C4-2B (cell line): ENCODE measurements at regions not wholly inside any gene's neighbourhood (a gene's known extent, or its start where the extent isn't known, plus 50 kb on each side); places are given as distances from the start of the nearest gene placed in this dataset.

Experiments
- ZFX ChIP-seq: fragments of 450-650 bp; IDR thresholded peaks from 2 replicates; pipeline ENCODE4 v1.6.1; 2017
- TF ChIP-seq, protein P1 (sequence below): fragments of 450-650 bp; conservative IDR thresholded peaks from 2 replicates; pipeline ENCODE4 v1.5.1; 2017; ENCODE audit warnings: mild to moderate bottlenecking

- no peak for TF ChIP-seq ZFX
- TF ChIP-seq, protein P1, sequence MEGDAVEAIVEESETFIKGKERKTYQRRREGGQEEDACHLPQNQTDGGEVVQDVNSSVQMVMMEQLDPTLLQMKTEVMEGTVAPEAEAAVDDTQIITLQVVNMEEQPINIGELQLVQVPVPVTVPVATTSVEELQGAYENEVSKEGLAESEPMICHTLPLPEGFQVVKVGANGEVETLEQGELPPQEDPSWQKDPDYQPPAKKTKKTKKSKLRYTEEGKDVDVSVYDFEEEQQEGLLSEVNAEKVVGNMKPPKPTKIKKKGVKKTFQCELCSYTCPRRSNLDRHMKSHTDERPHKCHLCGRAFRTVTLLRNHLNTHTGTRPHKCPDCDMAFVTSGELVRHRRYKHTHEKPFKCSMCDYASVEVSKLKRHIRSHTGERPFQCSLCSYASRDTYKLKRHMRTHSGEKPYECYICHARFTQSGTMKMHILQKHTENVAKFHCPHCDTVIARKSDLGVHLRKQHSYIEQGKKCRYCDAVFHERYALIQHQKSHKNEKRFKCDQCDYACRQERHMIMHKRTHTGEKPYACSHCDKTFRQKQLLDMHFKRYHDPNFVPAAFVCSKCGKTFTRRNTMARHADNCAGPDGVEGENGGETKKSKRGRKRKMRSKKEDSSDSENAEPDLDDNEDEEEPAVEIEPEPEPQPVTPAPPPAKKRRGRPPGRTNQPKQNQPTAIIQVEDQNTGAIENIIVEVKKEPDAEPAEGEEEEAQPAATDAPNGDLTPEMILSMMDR: no peak
Observed at GRCh38 chr2:236765478-236765877, 195.9 kb downstream of the ACKR3 start.
